HG03469 (cell line): ENCODE measurements at regions not wholly inside any gene's neighbourhood (a gene's known extent, or its start where the extent isn't known, plus 50 kb on each side); places are given as distances from the start of the nearest gene placed in this dataset.

Experiments used
- ATAC-seq: cut with Tn5 transposase; IDR thresholded peaks from one replicate; pipeline ENCODE4 v1.9.1; 2021; ENCODE audit warnings: mild to moderate bottlenecking, moderate library complexity, moderate number of reproducible peaks; ENCODE audit not compliant: unreplicated experiment

- ATAC-seq = no peak
These were observed 382.9 kb downstream of the TMEM161B start for GRCh38 chr5:87885758-87886157.

- ATAC-seq = no peak
These were observed 391.1 kb downstream of the TMEM161B start for GRCh38 chr5:87877495-87877894.

GRCh38 chr5:87877023-87877422, 391.6 kb downstream of the TMEM161B start:
- ATAC-seq = no peak

GRCh38 chr5:87876616-87877015, 392.0 kb downstream of the TMEM161B start:
- no peak for ATAC-seq

GRCh38 chr5:87872986-87873385, 395.7 kb downstream of the TMEM161B start:
- no peak for ATAC-seq

- no peak for ATAC-seq
These were observed 399.9 kb downstream of the TMEM161B start for GRCh38 chr5:87868792-87869191.

GRCh38 chr5:87867281-87867680, 401.4 kb downstream of the TMEM161B start:
- no peak for ATAC-seq

- no peak for ATAC-seq
These were observed 415.1 kb downstream of the TMEM161B start for GRCh38 chr5:87853541-87853940.

- ATAC-seq = no peak
These were observed 417.0 kb downstream of the TMEM161B start for GRCh38 chr5:87851603-87852002.

GRCh38 chr5:87850843-87851242, 417.8 kb downstream of the TMEM161B start:
- ATAC-seq = no peak

- no peak for ATAC-seq
These were observed 422.9 kb downstream of the TMEM161B start for GRCh38 chr5:87845734-87846133.

- no peak for ATAC-seq
These were observed 423.8 kb downstream of the TMEM161B start for GRCh38 chr5:87844866-87845265.

GRCh38 chr5:87844449-87844848, 424.2 kb downstream of the TMEM161B start:
- ATAC-seq = no peak

GRCh38 chr5:87836696-87837095, 424.0 kb upstream of the CCNH start:
- ATAC-seq = no peak

GRCh38 chr5:87831499-87831898, 418.8 kb upstream of the CCNH start:
- ATAC-seq = no peak

GRCh38 chr5:87829217-87829551, 416.5 kb upstream of the CCNH start:
- ATAC-seq = no peak

GRCh38 chr5:87828545-87829216, 416.0 kb upstream of the CCNH start:
- ATAC-seq = no peak

GRCh38 chr5:87827539-87827938, 414.8 kb upstream of the CCNH start:
- no peak for ATAC-seq

- ATAC-seq = no peak
These were observed 413.8 kb upstream of the CCNH start for GRCh38 chr5:87826507-87826906.

- ATAC-seq = no peak
These were observed 412.9 kb upstream of the CCNH start for GRCh38 chr5:87825583-87825982.

- no peak for ATAC-seq
These were observed 395.1 kb upstream of the CCNH start for GRCh38 chr5:87807783-87808182.

GRCh38 chr5:87803352-87803751, 390.6 kb upstream of the CCNH start:
- no peak for ATAC-seq

GRCh38 chr5:87791869-87792268, 379.1 kb upstream of the CCNH start:
- ATAC-seq = no peak
